ENCODE measurements at regions not wholly inside any gene's neighbourhood (a gene's known extent, or its start where the extent isn't known, plus 50 kb on each side); places are given as distances from the start of the nearest gene placed in this dataset.

- no peak for ATAC-seq
- 74 to 85% (median 80%) methylated on average over 3 of the region's 3 CpGs for WGBS, 3 donors
Measured at GRCh38 chr2:64223055-64223454, 78.8 kb upstream of the PELI1 start.

GRCh38 chr2:64225491-64225890 is 81.3 kb upstream of the PELI1 start:
- TF ChIP-seq CTCF (IDR thresholded peaks at IDR 0.05), result no peak
- ATAC-seq (no peak), DNase-seq (no peak)
- H3K27me3 ChIP-seq (ENCODE audit: insufficient read depth in 3 of 3, low read length in 2 of 3), result no peaks in the 10 kb centered on the region
- no peak overlapping the region for H3K4me3 ChIP-seq
- H3K27ac ChIP-seq, result no peak overlapping the region
- H3K36me3 ChIP-seq (ENCODE audit: insufficient read depth in 1 of 2, low read depth in 1 of 2), result no peaks in the 10 kb centered on the region
- 94 to 97% (median 95%) methylated on average over 1 of the region's 1 CpG for WGBS, 3 donors
- intact Hi-C loops (cut with DNase I), result no loop called here
- H3K9me3 ChIP-seq, result no peaks in the 10 kb centered on the region
- peaks cover 9% of the 10 kb centered on the region for H3K4me1 ChIP-seq

More at GRCh38 chr2:64223055-64223454, 78.8 kb upstream of the PELI1 start:
- Histone ChIP-seq H3K27ac (no peak overlapping the region), H3K4me3 (no peak overlapping the region), H3K27me3 (ENCODE audit: insufficient read depth in 3 of 3, low read length in 2 of 3) (no peaks in the 10 kb centered on the region), H3K36me3 (ENCODE audit: insufficient read depth in 1 of 2, low read depth in 1 of 2) (no peaks in the 10 kb centered on the region), H3K9me3 (no peaks in the 10 kb centered on the region), H3K4me1 (peaks cover 9% of the 10 kb centered on the region)
- TF ChIP-seq CTCF (IDR thresholded peaks at IDR 0.05), result no peak
- no peak for DNase-seq
- intact Hi-C loops (cut with DNase I), result no loop called here

- ATAC-seq, result no peak
- intact Hi-C loops (cut with DNase I), result no loop called here
- no peak for TF ChIP-seq CTCF (IDR thresholded peaks at IDR 0.05)
- Histone ChIP-seq H3K36me3 (ENCODE audit: insufficient read depth in 1 of 2, low read depth in 1 of 2) (no peaks in the 10 kb centered on the region), H3K27ac (no peak overlapping the region), H3K27me3 (ENCODE audit: insufficient read depth in 3 of 3, low read length in 2 of 3) (no peaks in the 10 kb centered on the region), H3K4me1 (peaks cover 9% of the 10 kb centered on the region), H3K4me3 (no peak overlapping the region), H3K9me3 (no peaks in the 10 kb centered on the region)
- 76 to 82% (median 80%) methylated on average over 5 of the region's 5 CpGs for WGBS, 3 donors
- no peak for DNase-seq
Measured at GRCh38 chr2:64226611-64227010, 82.4 kb upstream of the PELI1 start.

- intact Hi-C loops (cut with DNase I), result no loop called here
- DNase-seq (no peak), ATAC-seq (no peak)
- Histone ChIP-seq H3K4me1 (peaks cover 3% of the 10 kb centered on the region), H3K36me3 (ENCODE audit: insufficient read depth in 1 of 2, low read depth in 1 of 2) (no peaks in the 10 kb centered on the region), H3K9me3 (no peaks in the 10 kb centered on the region), H3K27me3 (ENCODE audit: insufficient read depth in 3 of 3, low read length in 2 of 3) (no peaks in the 10 kb centered on the region), H3K4me3 (peak overlapping the region; percentile 67), H3K27ac (peak overlapping the region; percentile 72)
- TF ChIP-seq CTCF (IDR thresholded peaks at IDR 0.05), result no peak
- 12 to 18% (median 17%) methylated on average over 7 of the region's 7 CpGs for WGBS, 3 donors
Measured at GRCh38 chr2:64227603-64228125, 83.4 kb upstream of the PELI1 start.

GRCh38 chr2:64228126-64228678 is 84.0 kb upstream of the PELI1 start:
- Histone ChIP-seq H3K4me1 (no peaks in the 10 kb centered on the region), H3K27me3 (ENCODE audit: insufficient read depth in 3 of 3, low read length in 2 of 3) (no peaks in the 10 kb centered on the region), H3K36me3 (ENCODE audit: insufficient read depth in 1 of 2, low read depth in 1 of 2) (no peaks in the 10 kb centered on the region), H3K9me3 (no peaks in the 10 kb centered on the region), H3K27ac (peak overlapping the region; percentile 72), H3K4me3 (peak overlapping the region; percentile 67)
- ATAC-seq (peak; percentile 89 to 99 (median 94)), DNase-seq (peak; percentile 79 to 88)
- WGBS, 3 donors, result 0 to 1% (median 0%) methylated on average over 26 of the region's 26 CpGs
- intact Hi-C loops (cut with DNase I), result no loop called here
- TF ChIP-seq CTCF (IDR thresholded peaks at IDR 0.05), result no peak
